Heart right ventricle (tissue), 16 donors: ENCODE measurements at regions not wholly inside any gene's neighbourhood (a gene's known extent, or its start where the extent isn't known, plus 50 kb on each side); places are given as distances from the start of the nearest gene placed in this dataset.

Experiments
- ATAC-seq, 8 donors: fragments of 200-7000 bp; cut with Tn5 transposase; one replicate each; pipeline ENCODE4 v1.9.1; 2020; ENCODE audit warnings: mild to moderate bottlenecking in 8 of 8, moderate library complexity in 8 of 8, moderate number of reproducible peaks in 1 of 8
- DNase-seq, 2 donors: peaks; one replicate each; pipeline ENCODE4 v3.0.0-alpha.2; 2020
- H3K27ac ChIP-seq, 10 donors: fragments of 200-600 bp; sonication (generic) in 2 of 10; one replicate each; pipeline versions ENCODE4 v1.5.0 to v1.8.0; 2020 to 2022; ENCODE audit warnings: mild to moderate bottlenecking in 3 of 10
- H3K27me3 ChIP-seq, 7 donors: fragments of 200-600 bp; one replicate each; pipeline ENCODE4 v1.8.0; 2021 to 2022; ENCODE audit warnings: mild to moderate bottlenecking in 2 of 7
- H3K36me3 ChIP-seq, 9 donors: fragments of 200-600 bp; sonication (generic) in 1 of 9; one replicate each; pipeline versions ENCODE4 v1.5.0 to v1.8.0; 2020 to 2022; ENCODE audit warnings: mild to moderate bottlenecking in 2 of 9
- H3K4me1 ChIP-seq, 9 donors: fragments of 200-600 bp; sonication (generic) in 1 of 9; one replicate each; pipeline versions ENCODE4 v1.5.0 to v1.8.0; 2020 to 2022; ENCODE audit warnings: mild to moderate bottlenecking in 4 of 9
- H3K4me3 ChIP-seq, 10 donors: fragments of 200-600 bp; sonication (generic) in 2 of 10; one replicate each; pipeline versions ENCODE4 v1.5.0 to v1.8.0; 2020 to 2022; ENCODE audit warnings: mild to moderate bottlenecking in 7 of 10, moderate library complexity in 2 of 10
- H3K9me3 ChIP-seq, 11 donors: fragments of 200-600 bp in 10 of 11; sonication (generic) in 2 of 11; one replicate each; pipeline versions ENCODE4 v1.5.0 to v1.8.0; 2013 to 2022; ENCODE audit warnings: mild to moderate bottlenecking in 2 of 11, control low read depth in 1 of 11, moderate library complexity in 1 of 11
- CTCF ChIP-seq, 9 donors: fragments of 200-600 bp; sonication (generic) in 2 of 9; IDR thresholded peaks; one replicate each; pipeline versions ENCODE4 v1.5.0 to v1.8.0; 2021 to 2022; ENCODE audit warnings: antibody characterized with exemption in 9 of 9, mild to moderate bottlenecking in 5 of 9, moderate library complexity in 1 of 9
- WGBS, 2 donors: extraction: QIAGEN DNeasy Blood & Tissue Kit; methylation state at CpG; one replicate each; pipeline ENCODE4 v1.1.7; 2013; ENCODE audit warnings: inconsistent platforms in 1 of 2; 5-methylcytosine and 5-hydroxymethylcytosine counted together
- intact Hi-C, 10 donors: fragments of 100-400 bp; cut with DNase I; formaldehyde crosslinking; loops; one replicate each; pipeline versions ENCODE4 v1.11.1 to v1.14.2; 2022
- donor health status: Arrhythmogenic right ventricular cardiomyopathy.
- donor health status: ischemic (EF 13 %, LVEDD 7.1; RV severe dilation, severe dysfunction).
- donor health status: healthy with polysubstance abuse.
- donor health status: DM: no; HTN: yes; CAD: no.
- donor health status: DM: no; HTN: no; CAD: no.
- donor health status: ischemic (EF 25% LVEDD 6.9; RV normal size, moderate dysfunction).
- donor health status: ischemic (EF 25% LVEDD 5.7; RV mildly dilated, moderate dysfunction).
- donor health status: healthy.
- donor health status: DM: yes; HTN: yes; CAD: no.
- donor health status: Ischemic cardiomyopathy.
- donor health status: ischemic (EF 35%, LVEDD 5.7; RV mildly dilated, moderate dysfunction).
- donor health status: nonischemic (EF 11% LVEDD 7.7; RV severe dilation, severe dysfunction).
- donor health status: DM: yes; HTN: yes; CAD: no.
- donor health status: PGD.
- donor health status: ischemic (EF 29% LVEDD 5.4; RV normal size, mild dysfunction).
- donor health status: nonischemic (EF 23%, LVEDD 6.1; RV moderate dilation, normal function).

- Histone ChIP-seq H3K4me1 (peaks cover 0 to 6% (median 0%) of the 10 kb centered on the region in 9 donors), H3K27ac (no peak overlapping the region)
- ATAC-seq: no peak
Observed at GRCh38 chr5:124796495-124796894, 50.1 kb upstream of the ZNF608 start.

GRCh38 chr5:124797665-124798087 lies 51.2 kb upstream of the ZNF608 start:
- ATAC-seq (peak in 7 of 8 donors; percentile 54 to 95 (median 69)), DNase-seq (peak; percentile 29 to 41)
- no peak overlapping the region for H3K4me3 ChIP-seq
- TF ChIP-seq CTCF (IDR thresholded peaks at IDR 0.05): no peak
- intact Hi-C loops: no loop called here
- no peaks in the 10 kb centered on the region for H3K36me3 ChIP-seq
- peaks cover 0 to 6% (median 0%) of the 10 kb centered on the region in 9 donors for H3K4me1 ChIP-seq
- no peaks in the 10 kb centered on the region for H3K9me3 ChIP-seq
- H3K27ac ChIP-seq: no peak overlapping the region
- no peaks in the 10 kb centered on the region for H3K27me3 ChIP-seq
- WGBS, 2 donors: 71 to 82% methylated on average over 12 of the region's 12 CpGs

More at GRCh38 chr5:124796495-124796894, 50.1 kb upstream of the ZNF608 start:
- no peak for DNase-seq
- Histone ChIP-seq H3K9me3 (no peaks in the 10 kb centered on the region), H3K27me3 (no peaks in the 10 kb centered on the region), H3K4me3 (no peak overlapping the region), H3K36me3 (no peaks in the 10 kb centered on the region)
- intact Hi-C loops: no loop called here
- TF ChIP-seq CTCF (IDR thresholded peaks at IDR 0.05): no peak

GRCh38 chr5:124798890-124799289 lies 52.5 kb upstream of the ZNF608 start:
- H3K9me3 ChIP-seq: no peaks in the 10 kb centered on the region
- H3K4me1 ChIP-seq: peaks cover 0 to 6% (median 0%) of the 10 kb centered on the region in 9 donors
- WGBS, 2 donors: 94 to 96% methylated on average over 3 of the region's 3 CpGs
- no peak overlapping the region for H3K4me3 ChIP-seq
- no peak for TF ChIP-seq CTCF (IDR thresholded peaks at IDR 0.05)
- intact Hi-C loops: no loop called here
- no peaks in the 10 kb centered on the region for H3K27me3 ChIP-seq
- no peaks in the 10 kb centered on the region for H3K36me3 ChIP-seq
- no peak for ATAC-seq
- DNase-seq: no peak
- no peak overlapping the region for H3K27ac ChIP-seq

- WGBS, 2 donors: 71 to 86% methylated on average over 3 of the region's 3 CpGs
- no peak overlapping the region for H3K27ac ChIP-seq
- H3K27me3 ChIP-seq: no peaks in the 10 kb centered on the region
- H3K4me3 ChIP-seq: no peak overlapping the region
- DNase-seq (no peak), ATAC-seq (no peak)
- H3K36me3 ChIP-seq: no peaks in the 10 kb centered on the region
- H3K9me3 ChIP-seq: no peaks in the 10 kb centered on the region
- peaks cover 0 to 13% (median 6%) of the 10 kb centered on the region in 9 donors for H3K4me1 ChIP-seq
- intact Hi-C loops: no loop called here
- TF ChIP-seq CTCF (IDR thresholded peaks at IDR 0.05): no peak
Observed at GRCh38 chr5:124801551-124801950, 55.1 kb upstream of the ZNF608 start.
